Mucosa of stomach (tissue), 1 donor: ENCODE measurements at regions not wholly inside any gene's neighbourhood (a gene's known extent, or its start where the extent isn't known, plus 50 kb on each side); places are given as distances from the start of the nearest gene placed in this dataset.

Source experiments
- H3K27me3 ChIP-seq: one replicate; pipeline ENCODE4 v1.7.0; 2013; ENCODE audit warnings: mild to moderate bottlenecking, low read length; ENCODE audit not compliant: control insufficient read depth, insufficient read depth
- H3K36me3 ChIP-seq: one replicate; pipeline ENCODE4 v1.7.0; 2013; ENCODE audit warnings: low read length; ENCODE audit not compliant: control insufficient read depth, insufficient read depth
- H3K4me1 ChIP-seq: one replicate; pipeline ENCODE4 v1.7.0; 2013; ENCODE audit warnings: mild to moderate bottlenecking, low read length; ENCODE audit not compliant: control insufficient read depth, insufficient read depth
- H3K4me3 ChIP-seq: one replicate; pipeline ENCODE4 v1.7.0; 2013; ENCODE audit warnings: low read length
- H3K9ac ChIP-seq: one replicate; pipeline ENCODE4 v1.7.0; 2013; ENCODE audit warnings: mild to moderate bottlenecking, low read length, moderate library complexity
- H3K9me3 ChIP-seq: one replicate; pipeline ENCODE4 v1.7.0; 2013; ENCODE audit warnings: mild to moderate bottlenecking, low read length, moderate library complexity; ENCODE audit not compliant: control insufficient read depth
- donor health status: Pancreatic carcinoma.

- Histone ChIP-seq H3K36me3 (no peaks in the 10 kb centered on the region), H3K4me3 (no peak overlapping the region), H3K4me1 (no peaks in the 10 kb centered on the region), H3K27me3 (no peaks in the 10 kb centered on the region), H3K9me3 (no peaks in the 10 kb centered on the region), H3K9ac (no peak overlapping the region)
Observed at GRCh38 chr18:77711096-77711495, 461.4 kb downstream of the GALR1 start.

GRCh38 chr18:77714716-77715115 is 465.1 kb downstream of the GALR1 start:
- no peak overlapping the region for H3K4me3 ChIP-seq
- H3K9ac ChIP-seq, result no peak overlapping the region
- no peaks in the 10 kb centered on the region for H3K27me3 ChIP-seq
- no peaks in the 10 kb centered on the region for H3K9me3 ChIP-seq
- H3K4me1 ChIP-seq, result no peaks in the 10 kb centered on the region
- H3K36me3 ChIP-seq, result no peaks in the 10 kb centered on the region

GRCh38 chr18:77716282-77716681 is 466.6 kb downstream of the GALR1 start:
- H3K4me3 ChIP-seq, result no peak overlapping the region
- H3K27me3 ChIP-seq, result no peaks in the 10 kb centered on the region
- no peak overlapping the region for H3K9ac ChIP-seq
- no peaks in the 10 kb centered on the region for H3K9me3 ChIP-seq
- no peaks in the 10 kb centered on the region for H3K4me1 ChIP-seq
- no peaks in the 10 kb centered on the region for H3K36me3 ChIP-seq

GRCh38 chr18:77733292-77733903 is 483.8 kb downstream of the GALR1 start:
- Histone ChIP-seq H3K9me3 (no peaks in the 10 kb centered on the region), H3K9ac (no peak overlapping the region), H3K4me1 (no peaks in the 10 kb centered on the region), H3K4me3 (no peak overlapping the region), H3K27me3 (no peaks in the 10 kb centered on the region), H3K36me3 (no peaks in the 10 kb centered on the region)

- no peaks in the 10 kb centered on the region for H3K4me1 ChIP-seq
- no peak overlapping the region for H3K4me3 ChIP-seq
- H3K9ac ChIP-seq, result no peak overlapping the region
- H3K9me3 ChIP-seq, result no peaks in the 10 kb centered on the region
- H3K36me3 ChIP-seq, result no peaks in the 10 kb centered on the region
- no peaks in the 10 kb centered on the region for H3K27me3 ChIP-seq
Observed at GRCh38 chr18:77736842-77737241, 487.2 kb downstream of the GALR1 start.

- no peaks in the 10 kb centered on the region for H3K9me3 ChIP-seq
- no peak overlapping the region for H3K9ac ChIP-seq
- H3K36me3 ChIP-seq, result no peaks in the 10 kb centered on the region
- no peaks in the 10 kb centered on the region for H3K4me1 ChIP-seq
- H3K4me3 ChIP-seq, result no peak overlapping the region
- H3K27me3 ChIP-seq, result no peaks in the 10 kb centered on the region
Observed at GRCh38 chr18:77737405-77737804, 487.8 kb downstream of the GALR1 start.

- H3K36me3 ChIP-seq, result no peaks in the 10 kb centered on the region
Observed at GRCh38 chr18:77749089-77749488, 499.4 kb downstream of the GALR1 start.

GRCh38 chr18:77750006-77750405 is 500.4 kb downstream of the GALR1 start:
- Histone ChIP-seq H3K36me3 (no peaks in the 10 kb centered on the region), H3K9me3 (no peaks in the 10 kb centered on the region), H3K4me1 (no peaks in the 10 kb centered on the region), H3K27me3 (no peaks in the 10 kb centered on the region), H3K9ac (no peak overlapping the region), H3K4me3 (no peak overlapping the region)

More at GRCh38 chr18:77749089-77749488, 499.4 kb downstream of the GALR1 start:
- H3K4me1 ChIP-seq, result no peaks in the 10 kb centered on the region
- H3K27me3 ChIP-seq, result no peaks in the 10 kb centered on the region
- H3K9me3 ChIP-seq, result no peaks in the 10 kb centered on the region
- no peak overlapping the region for H3K9ac ChIP-seq
- H3K4me3 ChIP-seq, result no peak overlapping the region

- Histone ChIP-seq H3K9me3 (no peaks in the 10 kb centered on the region), H3K36me3 (no peaks in the 10 kb centered on the region), H3K4me3 (no peak overlapping the region), H3K27me3 (no peaks in the 10 kb centered on the region), H3K9ac (no peak overlapping the region), H3K4me1 (no peaks in the 10 kb centered on the region)
Observed at GRCh38 chr18:77754475-77755044, 504.9 kb downstream of the GALR1 start.

GRCh38 chr18:77755187-77755586 is 505.5 kb downstream of the GALR1 start:
- no peaks in the 10 kb centered on the region for H3K4me1 ChIP-seq
- no peaks in the 10 kb centered on the region for H3K36me3 ChIP-seq
- H3K4me3 ChIP-seq, result no peak overlapping the region
- H3K9me3 ChIP-seq, result no peaks in the 10 kb centered on the region
- no peaks in the 10 kb centered on the region for H3K27me3 ChIP-seq
- H3K9ac ChIP-seq, result no peak overlapping the region

GRCh38 chr18:77761332-77761731 is 511.7 kb downstream of the GALR1 start:
- Histone ChIP-seq H3K9ac (no peak overlapping the region), H3K36me3 (no peaks in the 10 kb centered on the region), H3K4me3 (no peak overlapping the region), H3K27me3 (no peaks in the 10 kb centered on the region), H3K4me1 (no peaks in the 10 kb centered on the region), H3K9me3 (no peaks in the 10 kb centered on the region)

GRCh38 chr18:77762014-77762413 is 512.4 kb downstream of the GALR1 start:
- Histone ChIP-seq H3K27me3 (no peaks in the 10 kb centered on the region), H3K9me3 (no peaks in the 10 kb centered on the region), H3K36me3 (no peaks in the 10 kb centered on the region), H3K4me1 (no peaks in the 10 kb centered on the region), H3K9ac (no peak overlapping the region), H3K4me3 (no peak overlapping the region)

GRCh38 chr18:77762642-77763041 is 513.0 kb downstream of the GALR1 start:
- no peaks in the 10 kb centered on the region for H3K9me3 ChIP-seq
- no peaks in the 10 kb centered on the region for H3K4me1 ChIP-seq
- no peaks in the 10 kb centered on the region for H3K27me3 ChIP-seq
- H3K9ac ChIP-seq, result no peak overlapping the region
- H3K4me3 ChIP-seq, result no peak overlapping the region
- no peaks in the 10 kb centered on the region for H3K36me3 ChIP-seq
